Testis (tissue), 2 donors: ENCODE measurements at regions not wholly inside any gene's neighbourhood (a gene's known extent, or its start where the extent isn't known, plus 50 kb on each side); places are given as distances from the start of the nearest gene placed in this dataset.

Source experiments
- DNase-seq: peaks from one replicate; pipeline ENCODE4 v3.0.0-alpha.2; 2019
- H3K27ac ChIP-seq, 2 donors: fragments of 200-600 bp; sonication (generic); one replicate each; pipeline ENCODE4 v1.5.1; 2019
- H3K27me3 ChIP-seq: fragments of 200-600 bp; sonication (generic); one replicate; pipeline ENCODE4 v1.5.1; 2019
- H3K36me3 ChIP-seq: fragments of 200-600 bp; sonication (generic); one replicate; pipeline ENCODE4 v1.5.1; 2017; ENCODE audit warnings: low read depth; ENCODE audit errors: missing control alignments
- H3K4me1 ChIP-seq: fragments of 200-600 bp; sonication (generic); one replicate; pipeline ENCODE4 v1.5.1; 2019
- H3K4me3 ChIP-seq, 2 donors: fragments of 200-600 bp; sonication (generic); one replicate each; pipeline ENCODE4 v1.5.1; 2017 to 2019
- H3K9me3 ChIP-seq: fragments of 200-600 bp; sonication (generic); one replicate; pipeline ENCODE4 v1.5.1; 2017
- CTCF ChIP-seq, 3 experiments: fragments of 450-650 bp in 2 of 3; fragments of 200-600 bp in 1 of 3; sonication (generic) in 1 of 3; IDR thresholded peaks; one replicate each; pipeline ENCODE4 v1.5.1; 2016 to 2019; ENCODE audit warnings: antibody characterized with exemption in 3 of 3, mild to moderate bottlenecking in 2 of 3, moderate library complexity in 1 of 3
- POLR2A ChIP-seq: fragments of 450-650 bp; IDR thresholded peaks from one replicate; pipeline ENCODE4 v1.6.1; 2017; ENCODE audit warnings: antibody characterized with exemption, mild to moderate bottlenecking, moderate library complexity
- WGBS, 2 donors: methylation state at CpG; one replicate each; pipeline ENCODE4 v1.1.5; 2018; 5-methylcytosine and 5-hydroxymethylcytosine counted together
- intact Hi-C: fragments of 100-400 bp; cut with DNase I; formaldehyde crosslinking; loops from one replicate; pipeline ENCODE4 v1.15.1; 2023; ENCODE audit warnings: low total_unique reads

GRCh38 chr16:73707863-73708262, 588.8 kb upstream of the PSMD7 start:
- intact Hi-C loops = no loop called here
- H3K36me3 ChIP-seq = no peaks in the 10 kb centered on the region
- H3K4me1 ChIP-seq = no peaks in the 10 kb centered on the region
- H3K9me3 ChIP-seq = no peaks in the 10 kb centered on the region
- no peaks in the 10 kb centered on the region for H3K27me3 ChIP-seq
- no peak for DNase-seq
- TF ChIP-seq POLR2A (no peak), CTCF (IDR thresholded peaks at IDR 0.05) (no peak)
- no peak overlapping the region for H3K4me3 ChIP-seq
- 95 to 98% methylated on average over 3 of the region's 3 CpGs for WGBS, 2 donors
- H3K27ac ChIP-seq = no peak overlapping the region

GRCh38 chr16:73703891-73704290, 592.7 kb upstream of the PSMD7 start:
- TF ChIP-seq POLR2A = no peak
- WGBS, 2 donors = 90 to 91% methylated on average over 6 of the region's 6 CpGs
- Histone ChIP-seq H3K27ac (no peak overlapping the region), H3K9me3 (no peaks in the 10 kb centered on the region), H3K36me3 (no peaks in the 10 kb centered on the region), H3K27me3 (no peaks in the 10 kb centered on the region), H3K4me1 (no peaks in the 10 kb centered on the region), H3K4me3 (no peak overlapping the region)
- intact Hi-C loops = no loop called here
- DNase-seq = no peak

- no peaks in the 10 kb centered on the region for H3K4me1 ChIP-seq
Observed at GRCh38 chr16:73697336-73697735, 599.3 kb upstream of the PSMD7 start.

GRCh38 chr16:73692861-73693260, 603.8 kb upstream of the PSMD7 start:
- WGBS, 2 donors = 50 to 61% methylated on average over 3 of the region's 3 CpGs

More at GRCh38 chr16:73697336-73697735, 599.3 kb upstream of the PSMD7 start:
- TF ChIP-seq CTCF (IDR thresholded peaks at IDR 0.05) = no peak
- no peak for TF ChIP-seq POLR2A
- no peaks in the 10 kb centered on the region for H3K36me3 ChIP-seq
- H3K9me3 ChIP-seq = no peaks in the 10 kb centered on the region
- no peak overlapping the region for H3K27ac ChIP-seq
- intact Hi-C loops = no loop called here
- no peak for DNase-seq
- H3K27me3 ChIP-seq = no peaks in the 10 kb centered on the region
- H3K4me3 ChIP-seq = no peak overlapping the region

GRCh38 chr16:73683804-73684203, 612.8 kb upstream of the PSMD7 start:
- no peak overlapping the region for H3K27ac ChIP-seq
- H3K27me3 ChIP-seq = no peaks in the 10 kb centered on the region
- TF ChIP-seq CTCF (IDR thresholded peaks at IDR 0.05) = no peak
- H3K4me3 ChIP-seq = no peak overlapping the region
- intact Hi-C loops = no loop called here
- no peaks in the 10 kb centered on the region for H3K9me3 ChIP-seq
- DNase-seq = no peak
- 90 to 93% methylated on average over 2 of the region's 2 CpGs for WGBS, 2 donors
- no peaks in the 10 kb centered on the region for H3K4me1 ChIP-seq
- no peaks in the 10 kb centered on the region for H3K36me3 ChIP-seq

More at GRCh38 chr16:73692861-73693260, 603.8 kb upstream of the PSMD7 start:
- intact Hi-C loops = no loop called here
- Histone ChIP-seq H3K36me3 (no peaks in the 10 kb centered on the region), H3K27me3 (no peaks in the 10 kb centered on the region), H3K4me1 (no peaks in the 10 kb centered on the region), H3K9me3 (no peaks in the 10 kb centered on the region), H3K27ac (no peak overlapping the region), H3K4me3 (no peak overlapping the region)
- TF ChIP-seq CTCF (IDR thresholded peaks at IDR 0.05) (no peak), POLR2A (no peak)
- DNase-seq = no peak
